DND-41 (cell line): ENCODE measurements at regions not wholly inside any gene's neighbourhood (a gene's known extent, or its start where the extent isn't known, plus 50 kb on each side); places are given as distances from the start of the nearest gene placed in this dataset.

Source experiments
- EZH2 ChIP-seq: IDR thresholded peaks from 3 replicates; pipeline ENCODE4 v1.6.1; 2012; ENCODE audit warnings: borderline replicate concordance, low read depth, mild to moderate bottlenecking, moderate library complexity, low read length, inconsistent platforms; ENCODE audit not compliant: severe bottlenecking
- TF ChIP-seq, protein P1 (sequence below): IDR thresholded peaks from 2 replicates; pipeline ENCODE4 v1.5.1; 2012; ENCODE audit warnings: borderline replicate concordance, low read length, moderate library complexity, mild to moderate bottlenecking; ENCODE audit not compliant: poor library complexity, severe bottlenecking; ENCODE audit errors: extremely low read depth

DNA sequence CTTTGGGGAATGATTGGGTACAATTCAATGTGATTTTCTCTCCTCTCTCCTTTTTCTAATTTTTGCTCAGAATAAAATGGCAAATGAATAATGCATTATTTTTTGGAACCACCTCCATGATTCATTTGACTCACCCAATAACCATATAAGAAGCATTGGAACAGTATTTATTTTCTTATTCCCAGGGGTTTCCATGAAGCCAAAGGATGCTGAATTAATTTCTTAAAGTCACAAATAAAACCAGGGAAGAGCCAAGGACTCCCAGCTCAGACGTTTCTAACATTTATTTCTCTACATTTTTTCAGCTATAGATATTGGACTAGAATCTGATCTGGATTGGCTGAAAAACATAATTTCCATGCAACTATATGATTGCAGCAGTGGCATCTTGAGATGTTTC lies 735.2 kb upstream of the ANKRD30A start:
- TF ChIP-seq, protein P1, sequence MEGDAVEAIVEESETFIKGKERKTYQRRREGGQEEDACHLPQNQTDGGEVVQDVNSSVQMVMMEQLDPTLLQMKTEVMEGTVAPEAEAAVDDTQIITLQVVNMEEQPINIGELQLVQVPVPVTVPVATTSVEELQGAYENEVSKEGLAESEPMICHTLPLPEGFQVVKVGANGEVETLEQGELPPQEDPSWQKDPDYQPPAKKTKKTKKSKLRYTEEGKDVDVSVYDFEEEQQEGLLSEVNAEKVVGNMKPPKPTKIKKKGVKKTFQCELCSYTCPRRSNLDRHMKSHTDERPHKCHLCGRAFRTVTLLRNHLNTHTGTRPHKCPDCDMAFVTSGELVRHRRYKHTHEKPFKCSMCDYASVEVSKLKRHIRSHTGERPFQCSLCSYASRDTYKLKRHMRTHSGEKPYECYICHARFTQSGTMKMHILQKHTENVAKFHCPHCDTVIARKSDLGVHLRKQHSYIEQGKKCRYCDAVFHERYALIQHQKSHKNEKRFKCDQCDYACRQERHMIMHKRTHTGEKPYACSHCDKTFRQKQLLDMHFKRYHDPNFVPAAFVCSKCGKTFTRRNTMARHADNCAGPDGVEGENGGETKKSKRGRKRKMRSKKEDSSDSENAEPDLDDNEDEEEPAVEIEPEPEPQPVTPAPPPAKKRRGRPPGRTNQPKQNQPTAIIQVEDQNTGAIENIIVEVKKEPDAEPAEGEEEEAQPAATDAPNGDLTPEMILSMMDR, result no peak
- TF ChIP-seq EZH2, result no peak
